ENCODE measurements at regions not wholly inside any gene's neighbourhood (a gene's known extent, or its start where the extent isn't known, plus 50 kb on each side); places are given as distances from the start of the nearest gene placed in this dataset.
"Not testable (repeated sequence)": the region's sequence is repeated elsewhere in the genome, so short reads cannot be mapped to it uniquely, and the experiment has no call there.

DNA sequence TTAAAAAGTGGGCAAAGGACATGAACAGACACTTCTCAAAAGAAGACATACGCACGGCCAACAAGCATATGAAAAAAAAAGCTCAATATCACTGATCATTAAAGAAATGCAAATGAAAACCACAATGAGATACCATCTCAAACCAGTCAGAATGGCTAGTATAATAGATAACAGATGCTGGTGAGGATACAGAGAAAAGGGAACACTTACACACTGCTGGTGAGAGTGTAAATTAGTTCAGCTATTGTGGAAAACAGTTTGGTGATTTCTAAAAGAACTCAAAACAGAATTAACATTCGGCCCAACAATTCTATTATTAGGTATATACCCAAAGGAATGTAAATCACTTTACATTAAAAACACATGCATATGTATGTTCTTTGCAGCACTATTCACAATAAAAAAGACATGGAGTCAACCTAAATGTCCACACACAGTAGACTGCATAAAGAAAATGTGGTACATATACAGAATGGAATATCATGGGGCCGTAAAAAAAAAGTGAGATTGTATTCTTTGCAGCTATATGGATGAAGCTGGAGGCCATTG lies 1569.0 kb downstream of the OLFM4 start:
- TF ChIP-seq, protein P1, sequence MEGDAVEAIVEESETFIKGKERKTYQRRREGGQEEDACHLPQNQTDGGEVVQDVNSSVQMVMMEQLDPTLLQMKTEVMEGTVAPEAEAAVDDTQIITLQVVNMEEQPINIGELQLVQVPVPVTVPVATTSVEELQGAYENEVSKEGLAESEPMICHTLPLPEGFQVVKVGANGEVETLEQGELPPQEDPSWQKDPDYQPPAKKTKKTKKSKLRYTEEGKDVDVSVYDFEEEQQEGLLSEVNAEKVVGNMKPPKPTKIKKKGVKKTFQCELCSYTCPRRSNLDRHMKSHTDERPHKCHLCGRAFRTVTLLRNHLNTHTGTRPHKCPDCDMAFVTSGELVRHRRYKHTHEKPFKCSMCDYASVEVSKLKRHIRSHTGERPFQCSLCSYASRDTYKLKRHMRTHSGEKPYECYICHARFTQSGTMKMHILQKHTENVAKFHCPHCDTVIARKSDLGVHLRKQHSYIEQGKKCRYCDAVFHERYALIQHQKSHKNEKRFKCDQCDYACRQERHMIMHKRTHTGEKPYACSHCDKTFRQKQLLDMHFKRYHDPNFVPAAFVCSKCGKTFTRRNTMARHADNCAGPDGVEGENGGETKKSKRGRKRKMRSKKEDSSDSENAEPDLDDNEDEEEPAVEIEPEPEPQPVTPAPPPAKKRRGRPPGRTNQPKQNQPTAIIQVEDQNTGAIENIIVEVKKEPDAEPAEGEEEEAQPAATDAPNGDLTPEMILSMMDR (conservative IDR thresholded peaks at IDR 0.05; ENCODE audit: low read depth, low read length) = no peak
- DNase-seq (ENCODE audit: low read depth) = no peak
- H3K4me3 ChIP-seq (ENCODE audit: low read depth, low read length) = no peak overlapping the region

DNA sequence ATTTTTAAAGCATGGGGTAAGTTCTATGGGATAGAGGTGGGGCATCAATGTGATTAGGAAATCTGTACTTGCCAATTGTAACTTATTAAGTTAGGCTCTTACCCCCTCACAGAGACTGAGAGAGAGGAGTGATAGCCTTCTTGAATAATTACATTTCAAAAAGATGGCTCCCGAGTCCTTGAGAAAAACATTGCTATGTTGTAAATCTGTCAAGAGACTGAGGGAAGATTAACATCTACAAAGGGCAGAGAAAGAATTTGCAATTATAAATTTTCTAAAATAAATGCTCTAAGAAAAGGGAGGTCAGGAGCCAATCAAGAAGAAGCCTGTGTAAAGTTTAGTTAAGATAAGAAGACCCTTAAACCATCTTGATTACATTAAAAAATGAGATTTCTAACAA lies 1570.8 kb downstream of the OLFM4 start:
- no peak overlapping the region for H3K4me3 ChIP-seq (ENCODE audit: low read depth, low read length)
- no peak for DNase-seq (ENCODE audit: low read depth)
- TF ChIP-seq, protein P1 (conservative IDR thresholded peaks at IDR 0.05; ENCODE audit: low read depth, low read length) = no peak

DNA sequence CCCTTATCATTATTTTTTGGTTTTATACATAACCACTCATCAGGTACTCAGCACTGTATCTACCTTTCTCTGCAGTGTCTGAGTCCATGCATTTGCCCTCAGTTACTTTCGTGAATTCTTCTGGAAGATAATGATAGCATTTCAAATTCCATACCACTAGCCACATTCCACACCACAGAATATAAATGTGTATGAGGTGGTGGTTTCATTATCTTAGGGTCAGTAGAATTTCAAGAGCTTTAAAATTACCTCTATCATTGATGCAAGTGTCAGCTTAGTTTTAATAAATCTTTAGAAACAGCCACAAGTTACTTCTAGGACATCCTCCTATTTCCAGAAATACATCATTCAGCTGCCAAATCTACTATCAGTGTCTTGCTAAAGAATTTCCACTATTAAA lies 1578.3 kb downstream of the OLFM4 start:
- H3K4me3 ChIP-seq (ENCODE audit: low read depth, low read length) = no peak overlapping the region
- DNase-seq (ENCODE audit: low read depth) = no peak
- TF ChIP-seq, protein P1 (conservative IDR thresholded peaks at IDR 0.05; ENCODE audit: low read depth, low read length) = no peak

DNA sequence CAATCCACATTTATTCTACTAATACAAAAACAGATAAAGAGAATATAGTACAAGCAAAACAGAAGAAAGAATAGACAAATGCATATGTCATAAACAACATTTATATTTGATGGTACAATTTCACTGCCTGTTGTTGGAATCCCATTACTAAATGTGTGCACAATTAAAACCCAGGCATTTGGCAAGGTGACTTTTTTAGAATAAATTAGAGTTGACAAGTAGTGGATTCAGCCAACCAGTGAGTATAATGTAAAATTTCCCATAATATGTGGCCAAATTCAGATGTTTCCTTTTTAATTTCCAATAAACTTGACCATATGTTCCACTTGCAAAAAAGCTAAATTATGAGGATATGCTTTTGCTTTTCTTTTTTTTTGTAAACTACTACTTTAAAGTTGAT lies 1578.8 kb downstream of the OLFM4 start:
- no peak for DNase-seq (ENCODE audit: low read depth)
- H3K4me3 ChIP-seq (ENCODE audit: low read depth, low read length) = no peak overlapping the region
- TF ChIP-seq, protein P1 (conservative IDR thresholded peaks at IDR 0.05; ENCODE audit: low read depth, low read length) = no peak

DNA sequence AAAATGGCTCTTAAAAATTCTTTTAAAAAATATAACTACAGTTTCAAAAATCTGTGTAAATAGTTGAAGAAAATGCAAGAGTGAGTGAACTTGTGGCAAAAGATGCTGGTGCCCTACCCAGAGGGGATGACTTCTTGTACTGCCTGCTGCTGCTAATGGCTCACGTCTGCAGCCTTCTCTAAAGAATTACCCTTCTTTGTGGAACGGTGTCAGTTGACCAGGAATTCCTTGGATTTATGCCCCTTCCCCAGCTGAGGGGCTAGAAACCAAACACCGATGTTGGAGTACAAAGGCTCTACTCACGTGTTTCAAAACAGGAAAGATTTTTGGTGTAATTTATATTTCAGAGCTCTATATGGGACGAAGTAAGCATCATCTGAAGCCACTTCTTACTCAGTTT lies 1582.8 kb downstream of the OLFM4 start:
- no peak for DNase-seq (ENCODE audit: low read depth)
- H3K4me3 ChIP-seq (ENCODE audit: low read depth, low read length) = no peak overlapping the region
- TF ChIP-seq, protein P1 (conservative IDR thresholded peaks at IDR 0.05; ENCODE audit: low read depth, low read length) = no peak

DNA sequence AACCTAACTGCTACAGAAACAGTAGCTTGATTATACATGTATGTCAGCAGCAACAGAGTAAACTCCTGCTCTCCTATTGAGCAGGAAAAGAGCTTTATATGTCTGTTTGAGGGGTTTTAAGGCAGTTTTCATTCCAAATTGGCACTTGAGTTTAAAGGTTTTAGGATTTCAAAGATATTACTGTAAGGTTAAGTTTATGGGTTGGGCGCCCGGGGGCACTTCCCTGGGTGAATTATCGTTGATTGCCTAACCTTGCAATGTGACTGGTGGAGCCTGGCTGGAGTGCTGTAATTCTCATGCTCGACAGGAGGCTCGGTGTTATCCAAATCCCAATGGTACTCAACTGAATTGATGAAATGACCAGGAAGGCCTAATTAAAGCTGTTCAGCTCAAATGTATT lies 1586.1 kb downstream of the OLFM4 start:
- TF ChIP-seq, protein P1 (conservative IDR thresholded peaks at IDR 0.05; ENCODE audit: low read depth, low read length) = no peak
- no peak overlapping the region for H3K4me3 ChIP-seq (ENCODE audit: low read depth, low read length)
- DNase-seq (ENCODE audit: low read depth) = no peak

DNA sequence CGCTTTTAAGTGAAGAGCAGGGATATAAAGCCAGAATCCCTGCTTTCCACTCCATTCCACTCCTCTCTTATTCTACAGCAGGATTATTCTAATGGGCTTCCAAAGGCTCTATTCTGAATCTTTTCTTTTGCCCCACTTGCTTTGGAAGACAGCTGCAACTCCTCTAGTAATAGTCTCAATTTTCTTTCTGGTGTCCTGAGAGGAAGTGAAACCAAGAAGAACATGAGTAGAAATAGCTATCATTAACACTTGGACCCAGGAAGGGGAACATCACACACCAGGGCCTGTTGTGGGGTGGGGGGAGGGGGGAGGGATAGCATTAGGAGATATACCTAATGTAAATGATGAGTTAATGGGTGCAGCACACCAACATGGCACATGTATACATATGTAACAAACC lies 1597.9 kb downstream of the OLFM4 start:
- DNase-seq (ENCODE audit: low read depth) = not testable (repeated sequence)

More for the DNA sequence above, 1597.9 kb downstream of the OLFM4 start:
- not testable (repeated sequence) for H3K4me3 ChIP-seq (ENCODE audit: low read depth, low read length)
